WTC11 (cell line): ENCODE measurements at regions not wholly inside any gene's neighbourhood (a gene's known extent, or its start where the extent isn't known, plus 50 kb on each side); places are given as distances from the start of the nearest gene placed in this dataset.

Experiments
- ATAC-seq: fragments of 200-7000 bp; cut with Tn5 transposase; 2 replicates; pipeline ENCODE4 v1.10.0; 2021; ENCODE audit warnings: mild to moderate bottlenecking, moderate library complexity
- CTCF ChIA-PET: fragments of 300-600 bp; sonication (Branson Sonifier 250); formaldehyde crosslinking; loops from one replicate; lab custom pipeline; 2021; ENCODE audit warnings: antibody characterized with exemption; lab: Charles Lee
- POLR2A ChIA-PET: fragments of 350-600 bp; sonication (Branson Sonifier 250); formaldehyde crosslinking; loops from one replicate; lab custom pipeline; 2021; ENCODE audit warnings: antibody characterized with exemption; lab: Charles Lee
- DNase-seq: peaks from one replicate; pipeline ENCODE4 v3.0.0; 2021; ENCODE audit warnings: low spot score
- H3K27ac Mint-ChIP-seq: 2 replicates; pipeline ENCODE4 v1.8.0; 2021; ENCODE audit warnings: mixed read lengths
- H3K27me3 Mint-ChIP-seq: 2 replicates; pipeline ENCODE4 v1.8.0; 2021; ENCODE audit warnings: low read depth, mild to moderate bottlenecking, moderate library complexity, mixed read lengths
- H3K36me3 Mint-ChIP-seq: 2 replicates; pipeline ENCODE4 v1.8.0; 2021; ENCODE audit warnings: mixed read lengths
- H3K4me1 Mint-ChIP-seq: 2 replicates; pipeline ENCODE4 v1.8.0; 2022; ENCODE audit warnings: mixed read lengths
- H3K4me3 Mint-ChIP-seq: 2 replicates; pipeline ENCODE4 v1.8.0; 2021; ENCODE audit warnings: mild to moderate bottlenecking, moderate library complexity, mixed read lengths
- H3K9me3 Mint-ChIP-seq: 2 replicates; pipeline ENCODE4 v1.8.0; 2021; ENCODE audit warnings: mixed read lengths
- ETV6 ChIP-seq: sonication (generic); formaldehyde crosslinking; IDR thresholded peaks from 2 replicates; pipeline ENCODE4 v1.8.1; 2022; ENCODE audit warnings: mild to moderate bottlenecking, missing genetic modification reagents
- FOXP1 ChIP-seq: sonication (generic); formaldehyde crosslinking; IDR thresholded peaks from 2 replicates; pipeline ENCODE4 v1.8.0; 2022; ENCODE audit warnings: missing genetic modification reagents, mild to moderate bottlenecking, moderate library complexity, borderline replicate concordance
- JUN ChIP-seq: sonication (generic); formaldehyde crosslinking; IDR thresholded peaks from 2 replicates; pipeline ENCODE4 v1.8.0; 2023; ENCODE audit warnings: mild to moderate bottlenecking, missing genetic modification reagents
- KAT7 ChIP-seq: sonication (generic); formaldehyde crosslinking; IDR thresholded peaks from 2 replicates; pipeline ENCODE4 v1.8.1; 2023; ENCODE audit warnings: missing genetic modification reagents, mild to moderate bottlenecking, borderline replicate concordance
- MYBL2 ChIP-seq: sonication (generic); formaldehyde crosslinking; IDR thresholded peaks from 2 replicates; pipeline ENCODE4 v1.8.1; 2023; ENCODE audit warnings: mild to moderate bottlenecking, moderate library complexity, missing genetic modification reagents
- NFE2L1 ChIP-seq: sonication (generic); formaldehyde crosslinking; IDR thresholded peaks from 2 replicates; pipeline ENCODE4 v1.8.1; 2023; ENCODE audit warnings: missing genetic modification reagents
- NR1H2 ChIP-seq: sonication (generic); formaldehyde crosslinking; IDR thresholded peaks from 2 replicates; pipeline ENCODE4 v1.9.0; 2021; ENCODE audit warnings: mild to moderate bottlenecking, moderate library complexity, missing genetic modification reagents
- PRRX2 ChIP-seq: fragments of 250-450 bp; sonication (Bioruptor Pico); IDR thresholded peaks from 2 replicates; pipeline ENCODE4 v1.8.0; 2021; ENCODE audit warnings: mild to moderate bottlenecking
- RELA ChIP-seq: sonication (generic); formaldehyde crosslinking; IDR thresholded peaks from 2 replicates; pipeline ENCODE4 v1.8.1; 2022; ENCODE audit warnings: missing genetic modification reagents, mild to moderate bottlenecking, borderline replicate concordance
- RORB ChIP-seq: fragments of 250-450 bp; sonication (Bioruptor Pico); IDR thresholded peaks from 2 replicates; pipeline ENCODE4 v1.9.0; 2021; ENCODE audit warnings: mild to moderate bottlenecking
- SMAD4 ChIP-seq: sonication (generic); formaldehyde crosslinking; IDR thresholded peaks from 2 replicates; pipeline ENCODE4 v1.8.0; 2022; ENCODE audit warnings: mild to moderate bottlenecking, missing genetic modification reagents
- SOX15 ChIP-seq: fragments of 250-450 bp; sonication (Bioruptor Pico); IDR thresholded peaks from 2 replicates; pipeline ENCODE4 v1.9.0; 2021; ENCODE audit warnings: mild to moderate bottlenecking
- TP53 ChIP-seq: sonication (generic); formaldehyde crosslinking; IDR thresholded peaks from 2 replicates; pipeline ENCODE4 v1.8.1; 2023; ENCODE audit warnings: mild to moderate bottlenecking, missing genetic modification reagents
- ZNF121 ChIP-seq: sonication (generic); formaldehyde crosslinking; IDR thresholded peaks from 2 replicates; pipeline ENCODE4 v1.8.0; 2023; ENCODE audit warnings: missing genetic modification reagents
- ZNF138 ChIP-seq: sonication (generic); formaldehyde crosslinking; conservative IDR thresholded peaks from 2 replicates; pipeline ENCODE4 v1.8.1; 2022; ENCODE audit warnings: mild to moderate bottlenecking, moderate library complexity, missing genetic modification reagents
- ZNF263 ChIP-seq: sonication (generic); formaldehyde crosslinking; IDR thresholded peaks from 2 replicates; pipeline ENCODE4 v1.8.1; 2022; ENCODE audit warnings: low read depth, mild to moderate bottlenecking, moderate library complexity, missing genetic modification reagents
- TF ChIP-seq, protein P1 (sequence below): fragments of 250-450 bp; sonication (Bioruptor Pico); IDR thresholded peaks from 2 replicates; pipeline ENCODE4 v2.1.2; 2022; ENCODE audit warnings: mild to moderate bottlenecking, moderate library complexity
- TF ChIP-seq, protein P2 (sequence below): fragments of 250-450 bp; sonication (Bioruptor Pico); IDR thresholded peaks from 2 replicates; pipeline ENCODE4 v1.9.0; 2021; ENCODE audit warnings: mild to moderate bottlenecking
- TF ChIP-seq, protein P3 (sequence below): sonication (generic); formaldehyde crosslinking; IDR thresholded peaks from 2 replicates; pipeline ENCODE4 v1.8.1; 2023; ENCODE audit warnings: mild to moderate bottlenecking, missing genetic modification reagents
- TF ChIP-seq, protein P4 (sequence below): sonication (generic); formaldehyde crosslinking; IDR thresholded peaks from 2 replicates; pipeline ENCODE4 v1.8.0; 2023; ENCODE audit warnings: missing genetic modification reagents
- TF ChIP-seq, protein P5 (sequence below): fragments of 250-450 bp; sonication (Bioruptor Pico); IDR thresholded peaks from 2 replicates; pipeline ENCODE4 v1.8.0; 2021; ENCODE audit warnings: mild to moderate bottlenecking
- TF ChIP-seq, protein P6 (sequence below): sonication (generic); formaldehyde crosslinking; IDR thresholded peaks from 2 replicates; pipeline ENCODE4 v1.8.1; 2023; ENCODE audit warnings: mild to moderate bottlenecking, missing genetic modification reagents, moderate library complexity
- TF ChIP-seq, protein P7 (sequence below): sonication (generic); formaldehyde crosslinking; IDR thresholded peaks from 2 replicates; pipeline ENCODE4 v1.8.0; 2022; ENCODE audit warnings: mild to moderate bottlenecking, missing genetic modification reagents
- TF ChIP-seq, protein P8 (sequence below): sonication (generic); formaldehyde crosslinking; IDR thresholded peaks from 2 replicates; pipeline ENCODE4 v1.8.1; 2023; ENCODE audit warnings: mild to moderate bottlenecking, missing genetic modification reagents, borderline replicate concordance
- TF ChIP-seq, protein P9 (sequence below): sonication (generic); formaldehyde crosslinking; IDR thresholded peaks from 2 replicates; pipeline ENCODE4 v1.8.1; 2023; ENCODE audit warnings: mild to moderate bottlenecking, moderate library complexity, missing genetic modification reagents

DNA sequence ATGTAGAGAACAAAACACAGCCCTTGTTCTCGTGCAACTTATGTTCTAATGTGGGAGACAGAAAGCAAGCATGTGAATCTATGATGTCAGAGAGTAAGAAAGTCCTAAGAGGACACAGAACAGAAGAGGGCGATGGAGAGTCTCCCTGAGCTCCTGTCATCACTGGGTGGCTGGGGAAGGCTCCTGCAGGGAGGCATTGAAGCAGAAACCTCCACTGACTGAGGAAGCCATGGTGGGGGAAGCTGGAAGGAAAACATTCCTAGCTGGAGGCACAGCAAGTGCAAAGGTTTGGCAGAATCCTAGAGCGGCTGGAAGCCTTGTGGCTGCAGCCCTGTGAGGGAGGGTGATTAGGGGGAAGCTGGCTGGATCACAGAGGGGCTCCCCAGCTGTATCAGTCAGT lies 248.0 kb downstream of the CDH26 start (continued):
- TF ChIP-seq FOXP1 (CRISPR knock-in tag) (no peak), SMAD4 (CRISPR knock-in tag) (no peak), ETV6 (CRISPR knock-in tag) (no peak), RELA (CRISPR knock-in tag) (no peak), KAT7 (CRISPR knock-in tag) (no peak), NR1H2 (no peak), MYBL2 (CRISPR knock-in tag) (no peak), ZNF138 (CRISPR knock-in tag) (no peak), SOX15 (CRISPR knock-in tag) (no peak), TP53 (CRISPR knock-in tag) (no peak)
- TF ChIP-seq, protein P1, sequence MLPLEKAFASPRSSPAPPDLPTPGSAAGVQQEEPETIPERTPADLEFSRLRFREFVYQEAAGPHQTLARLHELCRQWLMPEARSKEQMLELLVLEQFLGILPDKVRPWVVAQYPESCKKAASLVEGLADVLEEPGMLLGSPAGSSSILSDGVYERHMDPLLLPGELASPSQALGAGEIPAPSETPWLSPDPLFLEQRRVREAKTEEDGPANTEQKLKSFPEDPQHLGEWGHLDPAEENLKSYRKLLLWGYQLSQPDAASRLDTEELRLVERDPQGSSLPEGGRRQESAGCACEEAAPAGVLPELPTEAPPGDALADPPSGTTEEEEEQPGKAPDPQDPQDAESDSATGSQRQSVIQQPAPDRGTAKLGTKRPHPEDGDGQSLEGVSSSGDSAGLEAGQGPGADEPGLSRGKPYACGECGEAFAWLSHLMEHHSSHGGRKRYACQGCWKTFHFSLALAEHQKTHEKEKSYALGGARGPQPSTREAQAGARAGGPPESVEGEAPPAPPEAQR (CRISPR knock-in tag): no peak
- TF ChIP-seq, protein P2, sequence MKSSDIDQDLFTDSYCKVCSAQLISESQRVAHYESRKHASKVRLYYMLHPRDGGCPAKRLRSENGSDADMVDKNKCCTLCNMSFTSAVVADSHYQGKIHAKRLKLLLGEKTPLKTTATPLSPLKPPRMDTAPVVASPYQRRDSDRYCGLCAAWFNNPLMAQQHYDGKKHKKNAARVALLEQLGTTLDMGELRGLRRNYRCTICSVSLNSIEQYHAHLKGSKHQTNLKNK (CRISPR knock-in tag): no peak

DNA sequence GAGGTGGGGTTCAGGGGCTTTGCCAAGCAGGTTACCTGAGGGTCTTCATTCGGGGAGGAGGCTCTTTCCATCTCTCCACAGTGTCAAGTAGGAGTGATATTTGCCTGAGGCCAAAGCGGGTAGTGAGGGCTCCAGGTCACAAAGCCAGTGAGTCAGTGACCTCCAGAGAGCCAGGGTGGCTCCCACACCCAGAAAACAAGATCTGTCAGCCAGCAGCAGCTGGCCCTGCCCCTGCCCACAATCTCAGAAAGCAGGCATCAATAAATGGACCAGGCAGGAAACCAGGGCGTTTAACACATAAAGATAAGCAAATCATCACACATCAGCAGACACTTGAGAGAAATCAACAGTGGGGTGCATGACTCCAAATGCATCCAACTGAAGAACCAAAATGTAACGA lies 250.8 kb downstream of the CDH26 start:
- peaks cover 4% of the 10 kb centered on the region for H3K9me3 Mint-ChIP-seq

More for the DNA sequence above, 250.8 kb downstream of the CDH26 start:
- POLR2A ChIA-PET: no interaction called here
- H3K27me3 Mint-ChIP-seq: peaks cover 12% of the 10 kb centered on the region
- ATAC-seq (no peak), DNase-seq (no peak)
- TF ChIP-seq RORB (CRISPR knock-in tag): no peak
- TF ChIP-seq ZNF138 (CRISPR knock-in tag): no peak
- no peak for TF ChIP-seq ZNF121
- TF ChIP-seq FOXP1 (CRISPR knock-in tag): no peak
- TF ChIP-seq SMAD4 (CRISPR knock-in tag): no peak
- TF ChIP-seq PRRX2: no peak
- TF ChIP-seq NR1H2: no peak
- TF ChIP-seq, protein P3, sequence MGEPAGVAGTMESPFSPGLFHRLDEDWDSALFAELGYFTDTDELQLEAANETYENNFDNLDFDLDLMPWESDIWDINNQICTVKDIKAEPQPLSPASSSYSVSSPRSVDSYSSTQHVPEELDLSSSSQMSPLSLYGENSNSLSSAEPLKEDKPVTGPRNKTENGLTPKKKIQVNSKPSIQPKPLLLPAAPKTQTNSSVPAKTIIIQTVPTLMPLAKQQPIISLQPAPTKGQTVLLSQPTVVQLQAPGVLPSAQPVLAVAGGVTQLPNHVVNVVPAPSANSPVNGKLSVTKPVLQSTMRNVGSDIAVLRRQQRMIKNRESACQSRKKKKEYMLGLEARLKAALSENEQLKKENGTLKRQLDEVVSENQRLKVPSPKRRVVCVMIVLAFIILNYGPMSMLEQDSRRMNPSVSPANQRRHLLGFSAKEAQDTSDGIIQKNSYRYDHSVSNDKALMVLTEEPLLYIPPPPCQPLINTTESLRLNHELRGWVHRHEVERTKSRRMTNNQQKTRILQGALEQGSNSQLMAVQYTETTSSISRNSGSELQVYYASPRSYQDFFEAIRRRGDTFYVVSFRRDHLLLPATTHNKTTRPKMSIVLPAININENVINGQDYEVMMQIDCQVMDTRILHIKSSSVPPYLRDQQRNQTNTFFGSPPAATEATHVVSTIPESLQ (CRISPR knock-in tag): no peak
- TF ChIP-seq JUN (CRISPR knock-in tag): no peak
- TF ChIP-seq, protein P4, sequence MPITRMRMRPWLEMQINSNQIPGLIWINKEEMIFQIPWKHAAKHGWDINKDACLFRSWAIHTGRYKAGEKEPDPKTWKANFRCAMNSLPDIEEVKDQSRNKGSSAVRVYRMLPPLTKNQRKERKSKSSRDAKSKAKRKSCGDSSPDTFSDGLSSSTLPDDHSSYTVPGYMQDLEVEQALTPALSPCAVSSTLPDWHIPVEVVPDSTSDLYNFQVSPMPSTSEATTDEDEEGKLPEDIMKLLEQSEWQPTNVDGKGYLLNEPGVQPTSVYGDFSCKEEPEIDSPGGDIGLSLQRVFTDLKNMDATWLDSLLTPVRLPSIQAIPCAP (CRISPR knock-in tag): no peak
- TF ChIP-seq NFE2L1: no peak
- TF ChIP-seq, protein P5, sequence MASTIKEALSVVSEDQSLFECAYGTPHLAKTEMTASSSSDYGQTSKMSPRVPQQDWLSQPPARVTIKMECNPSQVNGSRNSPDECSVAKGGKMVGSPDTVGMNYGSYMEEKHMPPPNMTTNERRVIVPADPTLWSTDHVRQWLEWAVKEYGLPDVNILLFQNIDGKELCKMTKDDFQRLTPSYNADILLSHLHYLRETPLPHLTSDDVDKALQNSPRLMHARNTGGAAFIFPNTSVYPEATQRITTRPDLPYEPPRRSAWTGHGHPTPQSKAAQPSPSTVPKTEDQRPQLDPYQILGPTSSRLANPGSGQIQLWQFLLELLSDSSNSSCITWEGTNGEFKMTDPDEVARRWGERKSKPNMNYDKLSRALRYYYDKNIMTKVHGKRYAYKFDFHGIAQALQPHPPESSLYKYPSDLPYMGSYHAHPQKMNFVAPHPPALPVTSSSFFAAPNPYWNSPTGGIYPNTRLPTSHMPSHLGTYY: no peak
- TF ChIP-seq, protein P6, sequence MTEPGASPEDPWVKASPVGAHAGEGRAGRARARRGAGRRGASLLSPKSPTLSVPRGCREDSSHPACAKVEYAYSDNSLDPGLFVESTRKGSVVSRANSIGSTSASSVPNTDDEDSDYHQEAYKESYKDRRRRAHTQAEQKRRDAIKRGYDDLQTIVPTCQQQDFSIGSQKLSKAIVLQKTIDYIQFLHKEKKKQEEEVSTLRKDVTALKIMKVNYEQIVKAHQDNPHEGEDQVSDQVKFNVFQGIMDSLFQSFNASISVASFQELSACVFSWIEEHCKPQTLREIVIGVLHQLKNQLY (CRISPR knock-in tag): no peak
- TF ChIP-seq, protein P7, sequence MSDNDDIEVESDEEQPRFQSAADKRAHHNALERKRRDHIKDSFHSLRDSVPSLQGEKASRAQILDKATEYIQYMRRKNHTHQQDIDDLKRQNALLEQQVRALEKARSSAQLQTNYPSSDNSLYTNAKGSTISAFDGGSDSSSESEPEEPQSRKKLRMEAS (CRISPR knock-in tag): no peak
- TF ChIP-seq, protein P8, sequence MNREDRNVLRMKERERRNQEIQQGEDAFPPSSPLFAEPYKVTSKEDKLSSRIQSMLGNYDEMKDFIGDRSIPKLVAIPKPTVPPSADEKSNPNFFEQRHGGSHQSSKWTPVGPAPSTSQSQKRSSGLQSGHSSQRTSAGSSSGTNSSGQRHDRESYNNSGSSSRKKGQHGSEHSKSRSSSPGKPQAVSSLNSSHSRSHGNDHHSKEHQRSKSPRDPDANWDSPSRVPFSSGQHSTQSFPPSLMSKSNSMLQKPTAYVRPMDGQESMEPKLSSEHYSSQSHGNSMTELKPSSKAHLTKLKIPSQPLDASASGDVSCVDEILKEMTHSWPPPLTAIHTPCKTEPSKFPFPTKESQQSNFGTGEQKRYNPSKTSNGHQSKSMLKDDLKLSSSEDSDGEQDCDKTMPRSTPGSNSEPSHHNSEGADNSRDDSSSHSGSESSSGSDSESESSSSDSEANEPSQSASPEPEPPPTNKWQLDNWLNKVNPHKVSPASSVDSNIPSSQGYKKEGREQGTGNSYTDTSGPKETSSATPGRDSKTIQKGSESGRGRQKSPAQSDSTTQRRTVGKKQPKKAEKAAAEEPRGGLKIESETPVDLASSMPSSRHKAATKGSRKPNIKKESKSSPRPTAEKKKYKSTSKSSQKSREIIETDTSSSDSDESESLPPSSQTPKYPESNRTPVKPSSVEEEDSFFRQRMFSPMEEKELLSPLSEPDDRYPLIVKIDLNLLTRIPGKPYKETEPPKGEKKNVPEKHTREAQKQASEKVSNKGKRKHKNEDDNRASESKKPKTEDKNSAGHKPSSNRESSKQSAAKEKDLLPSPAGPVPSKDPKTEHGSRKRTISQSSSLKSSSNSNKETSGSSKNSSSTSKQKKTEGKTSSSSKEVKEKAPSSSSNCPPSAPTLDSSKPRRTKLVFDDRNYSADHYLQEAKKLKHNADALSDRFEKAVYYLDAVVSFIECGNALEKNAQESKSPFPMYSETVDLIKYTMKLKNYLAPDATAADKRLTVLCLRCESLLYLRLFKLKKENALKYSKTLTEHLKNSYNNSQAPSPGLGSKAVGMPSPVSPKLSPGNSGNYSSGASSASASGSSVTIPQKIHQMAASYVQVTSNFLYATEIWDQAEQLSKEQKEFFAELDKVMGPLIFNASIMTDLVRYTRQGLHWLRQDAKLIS (CRISPR knock-in tag): no peak
- TF ChIP-seq, protein P9, sequence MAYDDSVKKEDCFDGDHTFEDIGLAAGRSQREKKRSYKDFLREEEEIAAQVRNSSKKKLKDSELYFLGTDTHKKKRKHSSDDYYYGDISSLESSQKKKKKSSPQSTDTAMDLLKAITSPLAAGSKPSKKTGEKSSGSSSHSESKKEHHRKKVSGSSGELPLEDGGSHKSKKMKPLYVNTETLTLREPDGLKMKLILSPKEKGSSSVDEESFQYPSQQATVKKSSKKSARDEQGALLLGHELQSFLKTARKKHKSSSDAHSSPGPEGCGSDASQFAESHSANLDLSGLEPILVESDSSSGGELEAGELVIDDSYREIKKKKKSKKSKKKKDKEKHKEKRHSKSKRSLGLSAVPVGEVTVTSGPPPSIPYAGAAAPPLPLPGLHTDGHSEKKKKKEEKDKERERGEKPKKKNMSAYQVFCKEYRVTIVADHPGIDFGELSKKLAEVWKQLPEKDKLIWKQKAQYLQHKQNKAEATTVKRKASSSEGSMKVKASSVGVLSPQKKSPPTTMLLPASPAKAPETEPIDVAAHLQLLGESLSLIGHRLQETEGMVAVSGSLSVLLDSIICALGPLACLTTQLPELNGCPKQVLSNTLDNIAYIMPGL (CRISPR knock-in tag): no peak
- TF ChIP-seq ZNF263 (CRISPR knock-in tag): no peak
- peaks cover 4% of the 10 kb centered on the region; the same call in 1 of the 2 replicates for H3K4me1 Mint-ChIP-seq
- CTCF ChIA-PET: no interaction called here
- no peak overlapping the region for H3K27ac Mint-ChIP-seq
- H3K4me3 Mint-ChIP-seq: no peak overlapping the region
- H3K36me3 Mint-ChIP-seq: no peaks in the 10 kb centered on the region
